Esophagus (tissue), 2 donors: ENCODE measurements at regions not wholly inside any gene's neighbourhood (a gene's known extent, or its start where the extent isn't known, plus 50 kb on each side); places are given as distances from the start of the nearest gene placed in this dataset.

Experiments used
- H3K27ac ChIP-seq, 2 donors: one replicate each; pipeline ENCODE4 v1.5.1; 2013; ENCODE audit warnings: low read depth in 2 of 2, mild to moderate bottlenecking in 2 of 2, inconsistent platforms in 1 of 2, low read length in 1 of 2, moderate library complexity in 1 of 2
- H3K27me3 ChIP-seq, 2 donors: one replicate each; pipeline ENCODE4 v1.6.1; 2013; ENCODE audit warnings: low read length in 2 of 2, control low read depth in 1 of 2, mild to moderate bottlenecking in 1 of 2; ENCODE audit not compliant: insufficient read depth in 2 of 2, control insufficient read depth in 1 of 2
- H3K36me3 ChIP-seq, 2 donors: one replicate each; pipeline ENCODE4 v1.6.1; 2013; ENCODE audit warnings: low read length in 1 of 2; ENCODE audit not compliant: control insufficient read depth in 2 of 2, insufficient read depth in 2 of 2
- H3K4me1 ChIP-seq, 2 donors: one replicate each; pipeline ENCODE4 v1.6.1; 2013; ENCODE audit warnings: low read length in 1 of 2; ENCODE audit not compliant: control insufficient read depth in 2 of 2, insufficient read depth in 2 of 2
- H3K4me3 ChIP-seq, 2 donors: one replicate each; pipeline ENCODE4 v1.5.1; 2013; ENCODE audit warnings: low read length in 2 of 2, mild to moderate bottlenecking in 2 of 2, low read depth in 1 of 2, moderate library complexity in 1 of 2
- H3K9me3 ChIP-seq, 2 donors: one replicate each; pipeline ENCODE4 v1.6.1; 2013; ENCODE audit warnings: mild to moderate bottlenecking in 2 of 2, low read depth in 1 of 2, low read length in 1 of 2, moderate library complexity in 1 of 2; ENCODE audit not compliant: control insufficient read depth in 2 of 2, insufficient read depth in 1 of 2
- WGBS, 2 donors: extraction: QIAGEN DNeasy Blood & Tissue Kit; methylation state at CpG; one replicate each; pipeline ENCODE4 v1.1.7; 2013; 5-methylcytosine and 5-hydroxymethylcytosine counted together
- donor health status: healthy with polysubstance abuse.
- donor health status: Bipolar disorder and iron deficiency.

DNA sequence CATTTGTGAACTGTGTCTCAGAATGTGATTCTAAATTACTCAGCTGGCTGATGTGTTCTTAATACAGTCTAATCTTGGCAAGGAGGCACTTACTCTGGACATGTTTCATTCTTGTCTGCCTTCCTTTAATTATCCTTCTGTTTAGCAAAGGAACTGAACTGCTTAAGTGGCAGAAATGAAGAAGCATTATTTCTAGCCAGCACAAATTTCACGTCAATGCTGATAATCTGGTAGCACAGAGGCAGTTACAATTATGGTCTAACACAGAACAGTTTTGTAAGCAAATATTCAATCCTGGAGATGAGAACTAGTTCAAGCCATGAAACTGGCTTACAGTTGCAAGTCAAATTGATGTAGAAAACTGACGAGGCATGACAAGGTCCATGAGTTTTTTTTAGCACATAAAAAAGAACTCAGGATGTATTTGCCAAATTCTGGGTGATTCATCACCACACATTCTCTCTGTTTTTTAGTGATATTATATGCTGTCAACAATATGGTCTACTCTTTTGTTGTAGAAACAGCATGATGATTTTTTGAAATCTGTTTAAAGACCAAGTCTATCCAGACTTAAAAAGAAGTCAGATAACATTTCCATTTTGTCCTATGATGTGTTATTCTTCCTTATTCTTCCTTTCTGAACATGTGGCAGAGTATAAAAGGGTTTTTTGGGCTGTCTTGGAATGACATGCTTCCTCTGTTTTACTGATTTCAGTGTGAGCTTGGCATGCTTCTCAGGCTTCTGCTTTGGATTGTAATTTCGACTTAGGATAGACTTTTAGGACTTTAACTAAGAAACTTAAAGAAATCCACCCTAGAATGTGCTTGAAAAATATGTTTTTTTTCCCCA is 154.8 kb downstream of the DNAJB9 start:
- no peaks in the 10 kb centered on the region for H3K9me3 ChIP-seq
- 16 to 29% methylated on average over 3 of the region's 3 CpGs for WGBS, 2 donors
- H3K4me1 ChIP-seq = no peaks in the 10 kb centered on the region
- no peak overlapping the region for H3K4me3 ChIP-seq
- no peaks in the 10 kb centered on the region for H3K27me3 ChIP-seq
- H3K36me3 ChIP-seq = no peaks in the 10 kb centered on the region
- H3K27ac ChIP-seq = no peak overlapping the region

DNA sequence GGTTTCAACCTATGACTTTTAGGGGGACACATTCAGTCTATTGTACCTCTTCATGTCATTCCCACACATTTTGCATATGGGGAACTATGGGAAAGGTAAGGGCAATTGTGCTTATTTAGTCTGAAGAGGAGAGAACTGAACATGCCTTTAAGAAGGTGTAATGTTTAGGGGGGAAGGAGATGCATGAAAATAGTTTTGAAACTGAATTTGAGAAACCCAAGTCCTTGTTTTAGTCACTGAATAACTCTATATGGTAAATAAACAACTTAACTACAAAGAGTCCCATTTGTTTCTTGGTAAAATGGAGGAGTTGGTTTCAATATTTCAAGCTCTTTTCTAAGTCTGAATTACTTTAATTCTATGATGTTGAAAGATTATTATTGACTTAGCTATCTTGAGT is 166.1 kb downstream of the DNAJB9 start:
- Histone ChIP-seq H3K9me3 (no peaks in the 10 kb centered on the region), H3K4me1 (no peaks in the 10 kb centered on the region), H3K36me3 (no peaks in the 10 kb centered on the region), H3K27ac (no peak overlapping the region), H3K4me3 (no peak overlapping the region), H3K27me3 (no peaks in the 10 kb centered on the region)

- Histone ChIP-seq H3K4me1 (no peaks in the 10 kb centered on the region), H3K9me3 (no peaks in the 10 kb centered on the region), H3K36me3 (no peaks in the 10 kb centered on the region), H3K27me3 (no peaks in the 10 kb centered on the region), H3K4me3 (no peak overlapping the region), H3K27ac (no peak overlapping the region)
- WGBS, 2 donors = 41 to 58% methylated on average over 2 of the region's 2 CpGs
Measured at GRCh38 chr7:108736221-108736891, 166.7 kb downstream of the DNAJB9 start.

DNA sequence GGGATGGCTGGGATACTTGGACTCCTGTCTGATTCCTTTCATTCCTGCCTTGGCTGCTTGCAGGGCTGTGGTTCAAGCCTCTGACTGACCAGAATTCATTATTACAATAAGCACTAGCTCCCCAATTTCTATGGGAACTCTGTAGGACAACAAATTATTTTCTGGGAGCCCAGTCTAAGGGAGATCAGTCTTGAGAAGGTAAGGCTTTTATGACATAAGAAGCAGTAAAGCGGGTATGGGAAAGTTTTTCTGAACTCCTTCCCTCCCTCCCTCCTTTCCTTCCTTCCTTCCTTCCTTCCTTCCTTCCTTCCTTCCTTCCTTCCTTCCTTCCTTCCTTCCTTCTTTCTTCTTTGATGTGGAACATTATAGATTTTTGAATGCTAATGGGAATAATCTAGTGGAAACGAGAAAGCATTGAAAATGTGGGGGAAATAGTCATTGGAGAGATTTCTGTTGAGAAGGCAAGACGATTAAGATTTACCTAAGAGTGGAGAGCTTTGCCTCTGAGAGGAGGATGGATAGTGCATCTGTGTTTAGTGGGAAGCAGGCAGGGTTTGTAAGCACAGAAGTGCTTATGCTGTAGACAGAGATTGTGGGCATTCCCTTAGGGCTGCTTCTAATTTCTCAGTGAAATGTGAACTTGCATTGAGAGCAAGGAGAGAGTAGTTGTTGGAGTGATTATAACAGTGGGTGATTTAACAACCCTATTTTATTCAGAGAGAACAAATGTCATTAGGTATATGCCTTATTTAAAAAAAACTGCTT is 201.5 kb downstream of the DNAJB9 start:
- no peaks in the 10 kb centered on the region for H3K36me3 ChIP-seq
- H3K27me3 ChIP-seq = no peaks in the 10 kb centered on the region
- no peak overlapping the region for H3K4me3 ChIP-seq
- 77 to 81% methylated on average over 3 of the region's 3 CpGs for WGBS, 2 donors
- no peaks in the 10 kb centered on the region for H3K4me1 ChIP-seq
- H3K27ac ChIP-seq = no peak overlapping the region
- no peaks in the 10 kb centered on the region for H3K9me3 ChIP-seq

DNA sequence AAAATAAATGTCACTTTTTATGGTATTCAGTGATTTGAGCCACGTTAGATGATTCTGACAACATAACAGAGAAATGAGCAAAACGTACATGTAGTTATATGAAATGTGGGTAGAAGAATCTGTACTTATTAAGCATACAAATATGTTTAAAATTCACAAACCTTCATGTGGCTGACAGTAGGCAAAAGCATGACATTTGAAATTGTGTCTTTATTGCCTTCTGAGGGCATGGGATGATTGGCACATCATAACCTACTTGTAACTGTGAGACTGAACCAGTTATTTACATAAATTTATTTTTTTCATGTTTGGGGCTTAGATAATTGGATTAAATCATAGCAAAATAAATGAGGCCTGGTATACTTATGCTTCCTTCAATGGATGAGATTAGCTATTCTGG is 202.2 kb downstream of the DNAJB9 start:
- Histone ChIP-seq H3K4me3 (no peak overlapping the region), H3K36me3 (no peaks in the 10 kb centered on the region), H3K4me1 (no peaks in the 10 kb centered on the region), H3K27me3 (no peaks in the 10 kb centered on the region), H3K9me3 (no peaks in the 10 kb centered on the region), H3K27ac (no peak overlapping the region)
- WGBS, 2 donors = 67 to 72% methylated on average over 2 of the region's 2 CpGs

DNA sequence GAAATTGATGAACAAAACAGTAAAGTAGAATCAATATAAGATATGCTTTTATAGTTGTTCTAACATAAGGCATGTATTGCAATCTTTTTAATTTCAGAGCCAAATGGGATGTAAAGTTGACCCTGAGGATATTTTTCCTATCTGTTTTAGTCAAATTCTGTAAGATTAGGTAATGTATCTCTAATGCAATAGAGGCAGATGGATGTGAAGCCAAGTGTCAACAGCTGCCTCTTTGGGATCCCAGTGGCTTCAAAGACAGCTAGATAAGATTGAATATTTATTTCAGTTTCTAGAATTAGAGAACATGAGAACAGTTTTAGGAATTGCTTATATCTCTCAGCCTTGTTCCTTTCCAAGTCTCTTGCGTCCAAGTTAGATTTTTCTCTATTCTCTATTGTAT is 208.3 kb downstream of the DNAJB9 start:
- Histone ChIP-seq H3K4me1 (no peaks in the 10 kb centered on the region), H3K27ac (no peak overlapping the region), H3K36me3 (no peaks in the 10 kb centered on the region), H3K27me3 (no peaks in the 10 kb centered on the region), H3K4me3 (no peak overlapping the region), H3K9me3 (no peaks in the 10 kb centered on the region)
- 68 to 74% methylated on average over 1 of the region's 1 CpG for WGBS, 2 donors

GRCh38 chr7:108789451-108789850 is 219.8 kb downstream of the DNAJB9 start:
- 94 to 95% methylated on average over 1 of the region's 1 CpG for WGBS, 2 donors
- Histone ChIP-seq H3K9me3 (no peaks in the 10 kb centered on the region), H3K4me3 (no peak overlapping the region), H3K36me3 (no peaks in the 10 kb centered on the region), H3K27me3 (no peaks in the 10 kb centered on the region), H3K4me1 (no peaks in the 10 kb centered on the region), H3K27ac (no peak overlapping the region)

- H3K36me3 ChIP-seq = no peaks in the 10 kb centered on the region
- no peaks in the 10 kb centered on the region for H3K4me1 ChIP-seq
- no peaks in the 10 kb centered on the region for H3K27me3 ChIP-seq
- no peak overlapping the region for H3K4me3 ChIP-seq
- no peaks in the 10 kb centered on the region for H3K9me3 ChIP-seq
- no peak overlapping the region for H3K27ac ChIP-seq
- 80 to 83% methylated on average over 1 of the region's 1 CpG for WGBS, 2 donors
Measured at GRCh38 chr7:108794466-108794865, 224.8 kb downstream of the DNAJB9 start.

DNA sequence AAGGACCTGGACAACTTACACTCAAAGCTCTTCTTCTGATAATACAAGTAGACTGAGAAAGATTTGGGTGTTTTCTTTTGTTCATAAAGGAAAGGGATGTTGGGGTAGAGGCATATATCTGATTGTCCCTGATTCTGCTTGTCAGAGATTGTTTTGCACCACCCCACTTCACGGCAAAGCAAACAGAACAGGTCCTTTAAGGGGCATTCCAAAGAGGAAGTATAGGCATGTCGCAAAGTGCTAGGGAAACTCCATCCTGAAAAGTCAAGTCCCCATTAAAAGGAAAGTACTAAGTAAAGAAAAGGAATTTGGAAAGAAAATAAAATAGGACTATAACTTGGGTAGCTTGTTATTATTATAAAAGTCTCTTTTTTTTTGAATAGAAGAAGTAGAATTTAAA is 233.0 kb downstream of the DNAJB9 start:
- H3K4me3 ChIP-seq = no peak overlapping the region
- no peaks in the 10 kb centered on the region for H3K27me3 ChIP-seq
- H3K4me1 ChIP-seq = no peaks in the 10 kb centered on the region
- 52 to 60% methylated on average over 2 of the region's 2 CpGs for WGBS, 2 donors
- H3K36me3 ChIP-seq = no peaks in the 10 kb centered on the region
- H3K27ac ChIP-seq = no peak overlapping the region
- no peaks in the 10 kb centered on the region for H3K9me3 ChIP-seq
